Stomach (tissue), 8 donors: ENCODE measurements at regions not wholly inside any gene's neighbourhood (a gene's known extent, or its start where the extent isn't known, plus 50 kb on each side); places are given as distances from the start of the nearest gene placed in this dataset.
"Not testable (repeated sequence)": the region's sequence is repeated elsewhere in the genome, so short reads cannot be mapped to it uniquely, and the experiment has no call there.

Source experiments
- DNase-seq, 2 donors: peaks; one replicate each; pipeline versions ENCODE4 v3.0.0 to v3.0.0-alpha.2; 2013 to 2019
- H3K27ac ChIP-seq, 5 donors: fragments of 200-600 bp in 4 of 5; sonication (generic) in 4 of 5; one replicate each; pipeline ENCODE4 v1.5.1; 2013 to 2019; ENCODE audit warnings: mild to moderate bottlenecking in 1 of 5, moderate library complexity in 1 of 5
- H3K27me3 ChIP-seq, 3 donors: fragments of 200-600 bp; sonication (generic); one replicate each; pipeline ENCODE4 v1.5.1; 2017 to 2019; ENCODE audit warnings: mixed run types in 1 of 3
- H3K36me3 ChIP-seq, 4 donors: fragments of 200-600 bp; sonication (generic); 1 replicate in 3 of 4; 2 replicates in 1 of 4; pipeline ENCODE4 v1.5.1; 2016 to 2019
- H3K4me1 ChIP-seq, 4 donors: fragments of 200-600 bp; sonication (generic); one replicate each; pipeline ENCODE4 v1.5.1; 2016 to 2019
- H3K4me3 ChIP-seq, 4 donors: fragments of 200-600 bp; sonication (generic) in 3 of 4; one replicate each; pipeline ENCODE4 v1.5.1; 2016 to 2019; ENCODE audit warnings: mild to moderate bottlenecking in 1 of 4
- H3K9me3 ChIP-seq, 4 donors: fragments of 200-600 bp; sonication (generic); one replicate each; pipeline ENCODE4 v1.5.1; 2016 to 2019
- CTCF ChIP-seq, 7 experiments: fragments of 450-650 bp in 4 of 7; fragments of 200-600 bp in 3 of 7; sonication (generic) in 3 of 7; IDR thresholded peaks; one replicate each; pipeline ENCODE4 v1.5.1; 2016 to 2019; ENCODE audit warnings: antibody characterized with exemption in 7 of 7, control low read depth in 2 of 7, mild to moderate bottlenecking in 1 of 7
- EP300 ChIP-seq: sonication (generic); formaldehyde crosslinking; IDR thresholded peaks from one replicate; pipeline ENCODE4 v1.6.1; 2017; ENCODE audit warnings: antibody characterized with exemption
- POLR2A ChIP-seq, 4 donors: fragments of 450-650 bp; IDR thresholded peaks; one replicate each; pipeline ENCODE4 v1.6.1; 2016; ENCODE audit warnings: antibody characterized with exemption in 4 of 4, control low read depth in 2 of 4, mild to moderate bottlenecking in 1 of 4, moderate library complexity in 1 of 4
- POLR2AphosphoS5 ChIP-seq, 3 donors: sonication (generic); formaldehyde crosslinking; IDR thresholded peaks; one replicate each; pipeline ENCODE4 v1.6.1; 2016; ENCODE audit warnings: antibody characterized with exemption in 3 of 3
- WGBS, 5 donors: extraction: QIAGEN DNeasy Blood & Tissue Kit in 3 of 5; methylation state at CpG; one replicate each; pipeline versions ENCODE4 v1.1.5 to v1.1.7; 2013 to 2018; 5-methylcytosine and 5-hydroxymethylcytosine counted together
- intact Hi-C: fragments of 100-400 bp; cut with DNase I; formaldehyde crosslinking; loops from one replicate; pipeline ENCODE4 v1.15.1; 2023; ENCODE audit warnings: low total_unique reads
- donor health status: healthy with polysubstance abuse.
- donor health status: Bipolar disorder and iron deficiency.
- donor health status: healthy.

GRCh38 chr21:22189278-22189677, 1191.1 kb downstream of the NCAM2 start:
- intact Hi-C loops = no loop called here

GRCh38 chr21:22191581-22191980, 1193.4 kb downstream of the NCAM2 start:
- peak in 1 of 2 donors; percentile 61 for DNase-seq
- peaks cover 0 to 26% (median 1%) of the 10 kb centered on the region in 4 donors for H3K9me3 ChIP-seq
- no peak overlapping the region for H3K27ac ChIP-seq
- 23 to 41% (median 31%) methylated on average over 1 of the region's 1 CpG for WGBS, 5 donors
- H3K4me3 ChIP-seq = no peak overlapping the region
- intact Hi-C loops = no loop called here
- H3K27me3 ChIP-seq = no peaks in the 10 kb centered on the region
- no peaks in the 10 kb centered on the region for H3K4me1 ChIP-seq
- no peaks in the 10 kb centered on the region for H3K36me3 ChIP-seq
- TF ChIP-seq POLR2AphosphoS5 (IDR thresholded peaks at IDR 0.05) (no peak), EP300 (no peak), POLR2A (IDR thresholded peaks at IDR 0.05) (no peak), CTCF (IDR thresholded peaks at IDR 0.05) (no peak)

More at GRCh38 chr21:22189278-22189677, 1191.1 kb downstream of the NCAM2 start:
- Histone ChIP-seq H3K27ac (no peak overlapping the region), H3K4me1 (no peaks in the 10 kb centered on the region), H3K4me3 (no peak overlapping the region), H3K36me3 (no peaks in the 10 kb centered on the region), H3K27me3 (no peaks in the 10 kb centered on the region), H3K9me3 (peaks cover 0 to 18% (median 1%) of the 10 kb centered on the region in 4 donors)
- DNase-seq = no peak
- no peak for TF ChIP-seq POLR2AphosphoS5 (IDR thresholded peaks at IDR 0.05)
- no peak for TF ChIP-seq EP300
- no peak for TF ChIP-seq CTCF (IDR thresholded peaks at IDR 0.05)
- no peak for TF ChIP-seq POLR2A (IDR thresholded peaks at IDR 0.05)
- WGBS, 5 donors = 92 to 96% (median 94%) methylated on average over 6 of the region's 6 CpGs

GRCh38 chr21:22192766-22193165, 1194.6 kb downstream of the NCAM2 start:
- WGBS, 5 donors = 53 to 65% (median 59%) methylated on average over 2 of the region's 2 CpGs
- H3K27ac ChIP-seq = no peak overlapping the region
- TF ChIP-seq POLR2A (IDR thresholded peaks at IDR 0.05) = no peak
- TF ChIP-seq POLR2AphosphoS5 (IDR thresholded peaks at IDR 0.05) = no peak
- TF ChIP-seq CTCF (IDR thresholded peaks at IDR 0.05) = no peak
- TF ChIP-seq EP300 = no peak
- H3K27me3 ChIP-seq = no peaks in the 10 kb centered on the region
- no peaks in the 10 kb centered on the region for H3K36me3 ChIP-seq
- H3K4me3 ChIP-seq = no peak overlapping the region
- peaks cover 0 to 25% (median 1%) of the 10 kb centered on the region in 4 donors for H3K9me3 ChIP-seq
- no peaks in the 10 kb centered on the region for H3K4me1 ChIP-seq
- DNase-seq = no peak
- intact Hi-C loops = no loop called here

GRCh38 chr21:22194986-22195385, 1196.8 kb downstream of the NCAM2 start:
- H3K4me1 ChIP-seq, H3K4me3 ChIP-seq, DNase-seq, intact Hi-C loops, H3K36me3 ChIP-seq, H3K27ac ChIP-seq, H3K27me3 ChIP-seq: not testable (repeated sequence)
- peaks cover 0 to 21% (median 1%) of the 10 kb centered on the region in 4 donors for H3K9me3 ChIP-seq
- 79 to 87% (median 85%) methylated on average over 6 of the region's 6 CpGs for WGBS, 5 donors

GRCh38 chr21:22200378-22201092, 1202.3 kb downstream of the NCAM2 start:
- 72 to 81% (median 75%) methylated on average over 4 of the region's 4 CpGs for WGBS, 5 donors
- Histone ChIP-seq H3K9me3 (peaks cover 0 to 9% (median 0%) of the 10 kb centered on the region in 4 donors), H3K27ac (no peak overlapping the region), H3K4me3 (no peak overlapping the region), H3K4me1 (no peaks in the 10 kb centered on the region), H3K27me3 (no peaks in the 10 kb centered on the region), H3K36me3 (no peaks in the 10 kb centered on the region)
- no peak for DNase-seq
- TF ChIP-seq POLR2A (IDR thresholded peaks at IDR 0.05) = no peak
- intact Hi-C loops = no loop called here
